Suppressor macrophage treated with lipopolysaccharide for 4 hours (primary cell): ENCODE measurements at regions not wholly inside any gene's neighbourhood (a gene's known extent, or its start where the extent isn't known, plus 50 kb on each side); places are given as distances from the start of the nearest gene placed in this dataset.

Source experiments
- DNase-seq: peaks from one replicate; pipeline ENCODE4 v3.0.0-alpha.2; 2020

DNA sequence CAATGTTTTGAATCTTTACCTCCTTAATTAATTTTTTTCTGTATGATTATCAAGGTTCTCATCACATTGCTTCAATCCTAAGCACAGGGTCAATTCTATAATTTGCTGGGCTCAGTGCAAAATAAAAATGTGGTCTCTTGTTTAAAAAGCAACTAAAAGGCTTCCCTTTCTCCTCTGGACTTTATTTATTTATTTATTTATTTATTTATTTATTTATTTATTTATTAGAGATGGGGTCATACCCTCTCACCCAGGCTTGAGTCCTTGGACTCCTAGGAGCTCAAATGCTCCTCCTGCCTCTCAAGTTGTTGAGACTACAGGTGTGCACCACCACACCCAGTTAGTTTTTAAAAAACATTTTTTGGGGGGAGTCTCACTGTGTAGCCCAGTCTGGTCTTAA lies 710.1 kb upstream of the REG3G start:
- no peak for DNase-seq

DNA sequence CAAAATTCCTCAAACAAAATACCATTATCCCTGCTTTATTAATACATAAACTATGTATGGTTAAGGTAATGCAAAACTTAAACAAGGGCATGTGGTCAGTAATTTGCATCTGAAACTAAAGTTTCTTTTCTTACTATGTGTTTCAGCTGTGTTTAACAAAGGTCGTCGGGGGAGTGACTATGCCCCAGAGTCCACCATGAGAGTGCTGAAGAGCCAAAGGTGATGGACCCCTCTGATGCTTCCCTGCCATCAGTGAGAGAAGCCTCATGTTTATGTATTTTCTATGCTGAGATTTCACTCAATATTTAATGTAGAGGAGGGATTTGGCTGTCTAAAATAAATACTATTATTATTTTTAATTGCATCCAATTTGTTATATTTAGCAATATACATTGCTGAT lies 707.2 kb upstream of the REG3G start:
- DNase-seq, result no peak

GRCh38 chr2:78330193-78330592 lies 695.3 kb upstream of the REG3G start:
- DNase-seq, result no peak

DNA sequence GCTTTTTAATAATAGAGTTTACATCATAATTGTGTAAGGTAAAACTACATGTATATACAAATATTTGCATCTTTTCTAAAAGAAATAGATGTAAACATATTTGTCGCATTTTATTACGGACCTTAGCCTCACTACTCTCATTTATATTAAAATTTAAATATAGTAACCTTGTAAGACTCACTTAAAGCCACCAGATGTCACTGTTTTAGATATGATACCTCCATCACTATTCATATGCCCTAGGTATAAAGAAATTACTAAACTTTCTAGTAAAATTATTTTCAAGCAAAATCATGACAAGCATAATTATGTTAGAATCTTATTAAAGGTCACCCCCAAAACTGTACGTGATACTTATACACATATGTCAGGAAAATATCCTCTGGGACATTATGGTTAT lies 674.3 kb upstream of the REG3G start:
- DNase-seq, result no peak

DNA sequence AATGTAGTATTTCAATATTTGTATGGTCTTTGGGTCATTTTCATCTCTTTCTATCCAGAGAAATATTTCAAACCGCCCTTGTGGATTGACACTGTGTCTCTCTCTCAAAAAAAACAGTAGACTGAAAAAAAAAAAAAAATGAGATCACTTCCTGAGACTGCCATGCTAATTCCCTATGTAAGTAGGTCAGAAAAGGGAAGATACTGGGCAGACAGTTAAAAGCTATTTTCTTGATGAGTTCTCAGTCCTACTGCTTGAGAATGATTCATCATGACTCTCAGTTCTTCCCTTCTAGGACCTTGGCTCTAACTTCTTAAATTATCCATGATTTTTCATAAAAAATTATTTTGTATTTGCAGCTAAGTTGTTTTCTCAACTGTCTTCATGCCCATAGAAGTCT lies 672.3 kb upstream of the REG3G start:
- DNase-seq, result no peak

DNA sequence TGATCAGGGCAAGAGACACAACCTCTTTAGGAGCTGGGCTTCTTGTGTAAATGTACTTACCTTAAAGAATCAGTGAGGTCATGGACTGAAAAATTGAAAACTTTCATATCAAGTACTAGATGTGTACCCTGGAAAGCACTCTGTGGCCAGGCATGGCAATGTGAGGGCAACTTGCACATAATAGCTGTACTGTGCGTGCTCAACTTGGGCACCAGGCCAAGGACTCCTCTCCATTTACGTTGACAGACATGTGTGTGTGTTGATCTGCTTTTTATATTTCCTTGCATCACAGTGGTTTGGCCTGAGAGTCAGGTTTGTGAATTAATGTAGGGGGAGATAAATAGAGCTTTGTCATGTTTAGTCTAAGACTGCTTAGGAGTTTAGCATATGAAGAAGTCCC lies 669.5 kb upstream of the REG3G start:
- DNase-seq, result no peak

- no peak for DNase-seq
Observed at GRCh38 chr2:78383576-78383975, 641.9 kb upstream of the REG3G start.

- DNase-seq, result no peak
Observed at GRCh38 chr2:78397198-78397597, 628.3 kb upstream of the REG3G start.

- DNase-seq, result no peak
Observed at GRCh38 chr2:78407960-78408794, 617.3 kb upstream of the REG3G start.

DNA sequence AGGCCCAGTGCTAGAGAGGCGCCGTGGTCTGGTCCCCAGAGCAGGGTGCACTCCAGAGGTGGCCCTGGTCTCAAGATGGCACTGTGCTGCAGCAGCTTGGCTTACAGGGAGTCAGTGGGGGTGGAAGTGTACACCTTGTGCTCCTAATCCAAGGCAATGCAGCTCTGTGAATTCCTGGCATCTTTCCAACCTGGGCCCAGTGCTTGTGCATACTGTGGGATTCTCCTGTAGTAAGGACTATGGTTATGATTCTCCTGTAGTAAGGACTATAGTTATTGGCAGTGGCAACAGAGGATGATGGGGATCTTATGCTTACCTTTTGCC lies 616.7 kb upstream of the REG3G start:
- no peak for DNase-seq

DNA sequence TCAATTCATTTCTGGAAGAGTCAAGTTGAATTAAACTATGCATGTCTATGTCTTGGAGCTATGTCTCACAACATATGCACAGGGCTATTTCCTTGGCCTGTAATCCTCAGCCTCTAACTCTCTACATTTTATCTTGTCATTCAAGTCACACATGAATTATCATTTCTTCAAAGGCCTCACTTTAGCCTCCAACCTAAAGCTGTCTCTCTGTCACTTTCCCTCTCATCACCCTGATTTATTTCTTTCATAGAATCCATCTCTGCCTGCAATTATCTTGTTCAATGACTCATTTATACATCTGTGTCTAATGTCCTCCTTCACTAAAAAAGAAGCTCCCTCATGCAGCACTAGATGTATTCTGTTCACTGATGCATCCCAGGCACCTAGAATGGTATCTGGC lies 614.2 kb upstream of the REG3G start:
- DNase-seq, result no peak

GRCh38 chr2:78416625-78417300 lies 608.7 kb upstream of the REG3G start:
- DNase-seq, result no peak

DNA sequence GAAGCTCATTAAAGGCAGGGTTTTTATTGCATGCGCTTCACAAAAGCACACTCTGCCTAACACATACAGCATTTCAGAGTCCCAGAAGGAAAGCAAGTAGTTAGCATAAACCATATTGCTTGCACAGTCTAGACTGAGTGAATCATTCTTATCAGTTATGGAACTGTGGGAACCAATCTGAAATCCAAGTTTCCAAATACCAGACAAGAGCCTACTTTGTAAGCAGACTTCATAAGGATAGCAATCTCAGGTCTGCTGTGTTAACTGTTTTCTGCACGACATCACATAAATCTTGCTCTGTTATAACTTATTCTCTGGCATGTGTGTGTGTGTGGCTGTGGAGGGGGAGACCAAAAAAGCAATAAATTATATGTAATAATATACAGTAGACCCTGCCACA lies 608.1 kb upstream of the REG3G start:
- DNase-seq, result no peak

- no peak for DNase-seq
Observed at GRCh38 chr2:78418021-78418420, 607.5 kb upstream of the REG3G start.

DNA sequence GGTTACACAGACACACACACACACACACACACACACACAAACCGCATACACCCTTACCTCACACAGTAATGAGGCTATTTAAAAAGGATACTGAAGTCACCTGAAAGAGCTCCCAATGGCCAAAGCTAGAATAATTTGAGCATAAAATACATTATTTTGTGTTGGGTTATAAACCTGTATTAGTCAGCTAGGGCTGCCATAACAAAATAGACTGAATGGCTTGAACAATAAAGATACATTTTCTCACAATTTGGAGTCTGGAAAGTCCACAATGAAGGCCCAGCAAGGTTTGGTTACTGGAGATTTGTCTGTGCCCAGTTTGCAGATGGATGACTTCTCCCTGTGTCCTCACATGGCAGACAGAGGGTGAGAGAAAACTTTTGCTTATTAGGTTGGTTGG lies 605.4 kb upstream of the REG3G start:
- DNase-seq, result no peak

- DNase-seq, result no peak
Observed at GRCh38 chr2:78423631-78424030, 601.9 kb upstream of the REG3G start.

DNA sequence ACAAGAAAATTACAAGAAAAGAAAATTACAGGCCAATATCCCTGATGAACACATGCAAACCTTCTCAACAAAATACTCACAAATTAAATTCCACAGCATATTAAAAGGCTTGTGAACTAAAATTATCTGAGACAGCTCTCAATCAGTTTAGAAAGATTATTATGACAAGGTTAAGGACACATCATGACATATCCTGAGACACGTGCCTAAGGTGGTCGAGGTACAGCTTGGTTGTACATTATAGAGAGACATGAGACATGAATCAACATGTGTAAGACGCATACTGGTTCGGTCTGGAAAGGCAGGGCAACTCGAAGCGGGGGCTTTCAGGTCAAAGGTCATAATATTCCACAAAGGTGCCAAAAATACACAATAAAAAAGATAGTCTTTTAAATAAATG lies 598.3 kb upstream of the REG3G start:
- no peak for DNase-seq

GRCh38 chr2:78431241-78431640 lies 594.3 kb upstream of the REG3G start:
- no peak for DNase-seq

GRCh38 chr2:78439122-78439521 lies 586.4 kb upstream of the REG3G start:
- DNase-seq, result no peak

DNA sequence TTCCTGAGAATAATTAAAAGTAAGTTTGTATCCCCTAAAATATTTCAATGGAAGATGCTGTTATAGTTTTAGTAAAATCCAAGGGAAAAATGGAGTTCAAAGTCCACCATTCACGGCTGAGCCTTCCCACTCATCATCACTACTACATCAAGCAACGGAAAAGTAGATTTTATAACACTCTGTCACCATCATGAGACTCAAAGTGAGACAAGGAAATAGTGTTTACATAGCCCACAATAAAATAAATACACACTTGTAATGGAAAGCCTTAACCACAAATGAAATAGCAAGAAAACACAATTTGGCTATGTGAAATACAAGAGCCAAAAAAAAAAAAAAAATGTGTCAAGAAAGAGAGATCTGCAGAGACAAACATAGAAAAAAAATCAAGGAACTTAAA lies 569.9 kb upstream of the REG3G start:
- no peak for DNase-seq

GRCh38 chr2:78457269-78457668 lies 568.2 kb upstream of the REG3G start:
- DNase-seq, result no peak

DNA sequence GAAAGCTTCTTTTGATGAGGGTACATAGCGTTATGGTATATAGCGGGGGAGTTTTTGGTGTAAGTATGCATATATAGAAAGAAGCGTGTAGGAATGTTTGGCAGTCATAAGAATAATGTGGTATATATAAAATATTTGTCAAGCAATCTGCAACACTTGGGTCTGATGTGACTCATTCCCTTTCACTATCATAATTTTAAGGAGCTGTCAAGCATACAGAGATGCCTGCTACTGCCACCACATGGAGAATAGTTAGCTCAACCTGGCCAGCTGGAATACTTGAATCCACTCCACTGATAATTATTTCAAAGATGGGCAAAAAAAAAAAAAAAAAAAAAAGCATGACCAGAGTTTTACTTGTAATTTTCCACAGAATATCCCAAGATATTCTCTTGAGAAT lies 559.8 kb upstream of the REG3G start:
- DNase-seq, result no peak

- no peak for DNase-seq
Observed at GRCh38 chr2:78476619-78477229, 548.8 kb upstream of the REG3G start.

GRCh38 chr2:78486565-78486964 lies 538.9 kb upstream of the REG3G start:
- no peak for DNase-seq

- no peak for DNase-seq
Observed at GRCh38 chr2:78498125-78498524, 527.4 kb upstream of the REG3G start.
